UCSD-AML1 (cell line): ENCODE measurements at regions not wholly inside any gene's neighbourhood (a gene's known extent, or its start where the extent isn't known, plus 50 kb on each side); places are given as distances from the start of the nearest gene placed in this dataset.

Source experiments
- DNase-seq: peaks from one replicate; lab custom pipeline; 2025; ENCODE audit not compliant: unreplicated experiment; lab: John Stamatoyannopoulos, UW

GRCh38 chr20:40188319-40188718 lies 500.7 kb downstream of the MAFB start:
- no peak for DNase-seq

GRCh38 chr20:40186826-40187225 lies 502.2 kb downstream of the MAFB start:
- DNase-seq = no peak

GRCh38 chr20:40181676-40182075 lies 507.4 kb downstream of the MAFB start:
- no peak for DNase-seq

- DNase-seq = no peak
Measured at GRCh38 chr20:40176098-40176841, 512.8 kb downstream of the MAFB start.

GRCh38 chr20:40175296-40175695 lies 513.7 kb downstream of the MAFB start:
- DNase-seq = no peak

GRCh38 chr20:40173872-40174271 lies 515.2 kb downstream of the MAFB start:
- no peak for DNase-seq

- DNase-seq = no peak
Measured at GRCh38 chr20:40168981-40169620, 519.9 kb downstream of the MAFB start.

- DNase-seq = no peak
Measured at GRCh38 chr20:40161391-40161790, 527.6 kb downstream of the MAFB start.

- peak; percentile 22 for DNase-seq
Measured at GRCh38 chr20:40160097-40160550, 528.9 kb downstream of the MAFB start.

GRCh38 chr20:40159276-40159675 lies 529.8 kb downstream of the MAFB start:
- no peak for DNase-seq

- DNase-seq = no peak
Measured at GRCh38 chr20:40156600-40157317, 532.3 kb downstream of the MAFB start.

- DNase-seq = no peak
Measured at GRCh38 chr20:40154514-40154913, 534.5 kb downstream of the MAFB start.

GRCh38 chr20:40148886-40149285 lies 540.1 kb downstream of the MAFB start:
- no peak for DNase-seq

- no peak for DNase-seq
Measured at GRCh38 chr20:40146071-40146470, 543.0 kb downstream of the MAFB start.

GRCh38 chr20:40144581-40144980 lies 544.5 kb downstream of the MAFB start:
- no peak for DNase-seq

GRCh38 chr20:40134176-40134575 lies 554.9 kb downstream of the MAFB start:
- no peak for DNase-seq

GRCh38 chr20:40120827-40121226 lies 568.2 kb downstream of the MAFB start:
- DNase-seq = no peak

- no peak for DNase-seq
Measured at GRCh38 chr20:40111282-40111681, 577.8 kb downstream of the MAFB start.

- DNase-seq = no peak
Measured at GRCh38 chr20:40110311-40110831, 578.7 kb downstream of the MAFB start.

- DNase-seq = no peak
Measured at GRCh38 chr20:40109136-40109535, 579.9 kb downstream of the MAFB start.

- no peak for DNase-seq
Measured at GRCh38 chr20:40108321-40108720, 580.7 kb downstream of the MAFB start.

- DNase-seq = no peak
Measured at GRCh38 chr20:40104959-40105358, 584.1 kb downstream of the MAFB start.
